WTC11 (cell line): ENCODE measurements at regions not wholly inside any gene's neighbourhood (a gene's known extent, or its start where the extent isn't known, plus 50 kb on each side); places are given as distances from the start of the nearest gene placed in this dataset.

ENCODE experiments used
- ATAC-seq: fragments of 200-7000 bp; cut with Tn5 transposase; 2 replicates; pipeline ENCODE4 v1.10.0; 2021; ENCODE audit warnings: mild to moderate bottlenecking, moderate library complexity
- CTCF ChIA-PET: fragments of 300-600 bp; sonication (Branson Sonifier 250); formaldehyde crosslinking; loops from one replicate; lab custom pipeline; 2021; ENCODE audit warnings: antibody characterized with exemption; lab: Charles Lee
- POLR2A ChIA-PET: fragments of 350-600 bp; sonication (Branson Sonifier 250); formaldehyde crosslinking; loops from one replicate; lab custom pipeline; 2021; ENCODE audit warnings: antibody characterized with exemption; lab: Charles Lee
- DNase-seq: peaks from one replicate; pipeline ENCODE4 v3.0.0; 2021; ENCODE audit warnings: low spot score
- H3K27ac Mint-ChIP-seq: 2 replicates; pipeline ENCODE4 v1.8.0; 2021; ENCODE audit warnings: mixed read lengths
- H3K27me3 Mint-ChIP-seq: 2 replicates; pipeline ENCODE4 v1.8.0; 2021; ENCODE audit warnings: low read depth, mild to moderate bottlenecking, moderate library complexity, mixed read lengths
- H3K36me3 Mint-ChIP-seq: 2 replicates; pipeline ENCODE4 v1.8.0; 2021; ENCODE audit warnings: mixed read lengths
- H3K4me1 Mint-ChIP-seq: 2 replicates; pipeline ENCODE4 v1.8.0; 2022; ENCODE audit warnings: mixed read lengths
- H3K4me3 Mint-ChIP-seq: 2 replicates; pipeline ENCODE4 v1.8.0; 2021; ENCODE audit warnings: mild to moderate bottlenecking, moderate library complexity, mixed read lengths
- H3K9me3 Mint-ChIP-seq: 2 replicates; pipeline ENCODE4 v1.8.0; 2021; ENCODE audit warnings: mixed read lengths
- AFF4 ChIP-seq: sonication (generic); formaldehyde crosslinking; IDR thresholded peaks from 2 replicates; pipeline ENCODE4 v1.8.1; 2023; ENCODE audit warnings: mild to moderate bottlenecking, missing genetic modification reagents, borderline replicate concordance
- CDX4 ChIP-seq: fragments of 250-450 bp; sonication (Bioruptor Pico); IDR thresholded peaks from 2 replicates; pipeline ENCODE4 v1.9.0; 2021; ENCODE audit warnings: moderate library complexity, mild to moderate bottlenecking, inconsistent platforms, borderline replicate concordance
- E2F5 ChIP-seq: sonication (generic); formaldehyde crosslinking; IDR thresholded peaks from 2 replicates; pipeline ENCODE4 v1.8.1; 2022; ENCODE audit warnings: mild to moderate bottlenecking, moderate library complexity, missing genetic modification reagents
- ELF4 ChIP-seq: sonication (generic); formaldehyde crosslinking; IDR thresholded peaks from 2 replicates; pipeline ENCODE4 v1.8.1; 2022; ENCODE audit warnings: low read depth, mild to moderate bottlenecking, moderate library complexity, missing genetic modification reagents
- FOXJ3 ChIP-seq: sonication (generic); formaldehyde crosslinking; IDR thresholded peaks from 2 replicates; pipeline ENCODE4 v1.9.0; 2021; ENCODE audit warnings: missing genetic modification reagents, mild to moderate bottlenecking, borderline replicate concordance
- GABPB1 ChIP-seq: sonication (generic); formaldehyde crosslinking; IDR thresholded peaks from 2 replicates; pipeline ENCODE4 v1.8.1; 2023; ENCODE audit warnings: mild to moderate bottlenecking, missing genetic modification reagents
- GRHL2 ChIP-seq: fragments of 250-450 bp; sonication (Bioruptor Pico); IDR thresholded peaks from 2 replicates; pipeline ENCODE4 v1.8.0; 2022; ENCODE audit warnings: mild to moderate bottlenecking, moderate library complexity; ENCODE audit not compliant: insufficient replicate concordance, severe bottlenecking
- JAZF1 ChIP-seq: fragments of 250-450 bp; sonication (Bioruptor Pico); IDR thresholded peaks from 2 replicates; pipeline ENCODE4 v1.9.0; 2021; ENCODE audit warnings: moderate library complexity, mild to moderate bottlenecking, inconsistent platforms
- MYBL2 ChIP-seq: sonication (generic); formaldehyde crosslinking; IDR thresholded peaks from 2 replicates; pipeline ENCODE4 v1.8.1; 2023; ENCODE audit warnings: mild to moderate bottlenecking, moderate library complexity, missing genetic modification reagents
- NFYB ChIP-seq: sonication (generic); formaldehyde crosslinking; conservative IDR thresholded peaks from 2 replicates; pipeline ENCODE4 v1.8.0; 2022; ENCODE audit warnings: low read depth, missing genetic modification reagents
- NR3C1 ChIP-seq: sonication (generic); formaldehyde crosslinking; conservative IDR thresholded peaks from 2 replicates; pipeline ENCODE4 v1.8.1; 2023; ENCODE audit warnings: low read depth, mild to moderate bottlenecking, missing genetic modification reagents
- OVOL2 ChIP-seq: fragments of 250-450 bp; sonication (Bioruptor Pico); IDR thresholded peaks from 2 replicates; pipeline ENCODE4 v1.9.0; 2021; ENCODE audit warnings: mild to moderate bottlenecking, borderline replicate concordance
- PRDM15 ChIP-seq: sonication (generic); formaldehyde crosslinking; IDR thresholded peaks from 2 replicates; pipeline ENCODE4 v1.8.0; 2022; ENCODE audit warnings: missing genetic modification reagents
- ZNF138 ChIP-seq: sonication (generic); formaldehyde crosslinking; conservative IDR thresholded peaks from 2 replicates; pipeline ENCODE4 v1.8.1; 2022; ENCODE audit warnings: mild to moderate bottlenecking, moderate library complexity, missing genetic modification reagents
- ZNF532 ChIP-seq: fragments of 250-450 bp; sonication (Bioruptor Pico); IDR thresholded peaks from 2 replicates; pipeline ENCODE4 v1.9.0; 2021; ENCODE audit warnings: mild to moderate bottlenecking, borderline replicate concordance
- ZNF671 ChIP-seq: fragments of 250-450 bp; sonication (Bioruptor Pico); IDR thresholded peaks from 2 replicates; pipeline ENCODE4 v1.8.0; 2021; ENCODE audit warnings: mild to moderate bottlenecking

- TF ChIP-seq AFF4 (CRISPR knock-in tag), result no peak
- no peak for TF ChIP-seq GRHL2 (CRISPR knock-in tag)
Observed at GRCh38 chr2:181117206-181117925, 137.0 kb downstream of the UBE2E3 start (continued).

- Mint-ChIP-seq H3K27ac (no peak overlapping the region), H3K36me3 (no peaks in the 10 kb centered on the region), H3K4me1 (peaks cover 10% of the 10 kb centered on the region), H3K9me3 (no peaks in the 10 kb centered on the region), H3K27me3 (no peaks in the 10 kb centered on the region), H3K4me3 (no peak overlapping the region)
- no peak for DNase-seq
- ChIA-PET POLR2A (no interaction called here), CTCF (no interaction called here)
- TF ChIP-seq ZNF671, result no peak
- no peak for TF ChIP-seq ZNF532
- TF ChIP-seq GABPB1, result no peak
- TF ChIP-seq NR3C1 (CRISPR knock-in tag), result no peak
- no peak for TF ChIP-seq PRDM15
- no peak for TF ChIP-seq JAZF1 (CRISPR knock-in tag)
- no peak for TF ChIP-seq ELF4 (CRISPR knock-in tag)
- TF ChIP-seq FOXJ3, result no peak
- no peak for TF ChIP-seq E2F5
- no peak for TF ChIP-seq ZNF138 (CRISPR knock-in tag)
- TF ChIP-seq CDX4 (CRISPR knock-in tag), result no peak
- no peak for TF ChIP-seq OVOL2 (CRISPR knock-in tag)
- TF ChIP-seq MYBL2 (CRISPR knock-in tag), result no peak
- TF ChIP-seq NFYB, result no peak
- ATAC-seq, result no peak
Observed at GRCh38 chr2:181120625-181121024, 140.2 kb downstream of the UBE2E3 start.
